ENCODE measurements at regions not wholly inside any gene's neighbourhood (a gene's known extent, or its start where the extent isn't known, plus 50 kb on each side); places are given as distances from the start of the nearest gene placed in this dataset.

GRCh38 chr16:51996516-51996915 is 550.4 kb downstream of the TOX3 start:
- no peak for TF ChIP-seq CTCF (IDR thresholded peaks at IDR 0.05; ENCODE audit: unreplicated experiment)
- no peak for DNase-seq (ENCODE audit: unreplicated experiment)
- H3K4me1 Mint-ChIP-seq (ENCODE audit: insufficient read depth, unreplicated experiment) = peaks cover 14% of the 10 kb centered on the region
- no peaks in the 10 kb centered on the region for H3K9me3 Mint-ChIP-seq (ENCODE audit: unreplicated experiment)
- no peak overlapping the region for H3K27ac Mint-ChIP-seq (ENCODE audit: low read depth, unreplicated experiment)
- intact Hi-C loops (cut with micrococcal nuclease) = no loop called here
- H3K4me3 Mint-ChIP-seq (ENCODE audit: unreplicated experiment) = no peak overlapping the region
- no peaks in the 10 kb centered on the region for H3K27me3 Mint-ChIP-seq (ENCODE audit: insufficient read depth, unreplicated experiment)
- no TSS peak for BruUV-seq (replicated peaks)
- no peaks in the 10 kb centered on the region for H3K36me3 Mint-ChIP-seq (ENCODE audit: insufficient read depth, unreplicated experiment)
- ChIA-PET POLR2A (no interaction called here), CTCF (interaction anchor here (0.5 to 1.4 kb wide), 8 partner anchors 10 to 1133 kb away, joined by 3 to 4 read pairs (median 3); no protein-coding TSS in a partner anchor)

- peak; percentile 91 for DNase-seq (ENCODE audit: unreplicated experiment)
- ChIA-PET POLR2A (interaction anchor here (1.2 kb wide), 1 partner anchor 586 kb away, joined by 3 read pairs; no protein-coding TSS in a partner anchor), CTCF (interaction anchor here (2.1 kb wide), 1 partner anchor 12 kb away, joined by 5 read pairs; no protein-coding TSS in a partner anchor)
- intact Hi-C loops (cut with micrococcal nuclease) = no loop called here
- Mint-ChIP-seq H3K27me3 (ENCODE audit: insufficient read depth, unreplicated experiment) (no peaks in the 10 kb centered on the region), H3K27ac (ENCODE audit: low read depth, unreplicated experiment) (no peak overlapping the region), H3K4me1 (ENCODE audit: insufficient read depth, unreplicated experiment) (peaks cover 14% of the 10 kb centered on the region), H3K36me3 (ENCODE audit: insufficient read depth, unreplicated experiment) (no peaks in the 10 kb centered on the region), H3K9me3 (ENCODE audit: unreplicated experiment) (no peaks in the 10 kb centered on the region), H3K4me3 (ENCODE audit: unreplicated experiment) (no peak overlapping the region)
- no TSS peak for BruUV-seq (replicated peaks)
- TF ChIP-seq CTCF (IDR thresholded peaks at IDR 0.05; ENCODE audit: unreplicated experiment) = no peak
These were observed 552.3 kb downstream of the TOX3 start for GRCh38 chr16:51994597-51994996.

- peaks cover 9% of the 10 kb centered on the region for H3K4me1 Mint-ChIP-seq (ENCODE audit: insufficient read depth, unreplicated experiment)
- intact Hi-C loops (cut with micrococcal nuclease) = loop anchor here (10.0 kb wide), 1 partner anchor 455 kb away; no protein-coding TSS in a partner anchor
- no peak for TF ChIP-seq CTCF (IDR thresholded peaks at IDR 0.05; ENCODE audit: unreplicated experiment)
- no TSS peak for BruUV-seq (replicated peaks)
- ChIA-PET CTCF (interaction anchor here (0.6 to 1.5 kb wide), 3 partner anchors 11 to 194 kb away, joined by 3 to 5 read pairs (median 3); no protein-coding TSS in a partner anchor), POLR2A (interaction anchor here (0.5 kb wide), 1 partner anchor 1154 kb away, joined by 3 read pairs; no protein-coding TSS in a partner anchor)
- no peak overlapping the region for H3K27ac Mint-ChIP-seq (ENCODE audit: low read depth, unreplicated experiment)
- no peaks in the 10 kb centered on the region for H3K9me3 Mint-ChIP-seq (ENCODE audit: unreplicated experiment)
- no peak overlapping the region for H3K4me3 Mint-ChIP-seq (ENCODE audit: unreplicated experiment)
- no peak for DNase-seq (ENCODE audit: unreplicated experiment)
- H3K27me3 Mint-ChIP-seq (ENCODE audit: insufficient read depth, unreplicated experiment) = no peaks in the 10 kb centered on the region
- H3K36me3 Mint-ChIP-seq (ENCODE audit: insufficient read depth, unreplicated experiment) = no peaks in the 10 kb centered on the region
These were observed 557.2 kb downstream of the TOX3 start for GRCh38 chr16:51989637-51990230.

- DNase-seq (ENCODE audit: unreplicated experiment) = no peak
- no peak overlapping the region for H3K27ac Mint-ChIP-seq (ENCODE audit: low read depth, unreplicated experiment)
- TF ChIP-seq CTCF (IDR thresholded peaks at IDR 0.05; ENCODE audit: unreplicated experiment) = no peak
- no peaks in the 10 kb centered on the region for H3K27me3 Mint-ChIP-seq (ENCODE audit: insufficient read depth, unreplicated experiment)
- intact Hi-C loops (cut with micrococcal nuclease) = loop anchor here (10.0 kb wide), 1 partner anchor 454 kb away; no protein-coding TSS in a partner anchor
- no peaks in the 10 kb centered on the region for H3K9me3 Mint-ChIP-seq (ENCODE audit: unreplicated experiment)
- ChIA-PET CTCF (no interaction called here), POLR2A (no interaction called here)
- peaks cover 1% of the 10 kb centered on the region for H3K4me1 Mint-ChIP-seq (ENCODE audit: insufficient read depth, unreplicated experiment)
- H3K36me3 Mint-ChIP-seq (ENCODE audit: insufficient read depth, unreplicated experiment) = no peaks in the 10 kb centered on the region
- no peak overlapping the region for H3K4me3 Mint-ChIP-seq (ENCODE audit: unreplicated experiment)
- no TSS peak for BruUV-seq (replicated peaks)
These were observed 558.0 kb downstream of the TOX3 start for GRCh38 chr16:51988977-51989376.
